Naive thymus-derived CD4-positive, alpha-beta T cell (primary cell): ENCODE measurements at regions not wholly inside any gene's neighbourhood (a gene's known extent, or its start where the extent isn't known, plus 50 kb on each side); places are given as distances from the start of the nearest gene placed in this dataset.
"Not testable (repeated sequence)": the region's sequence is repeated elsewhere in the genome, so short reads cannot be mapped to it uniquely, and the experiment has no call there.

Source experiments
- ATAC-seq: fragments of 150-1000 bp; cut with Tn5 transposase; 2 replicates; pipeline ENCODE4 v1.10.0; 2021; ENCODE audit warnings: mild to moderate bottlenecking, moderate library complexity
- CTCF ChIA-PET: fragments of 350-600 bp; sonication (Branson Sonifier 250); formaldehyde crosslinking; loops from one replicate; lab custom pipeline; 2021; ENCODE audit warnings: antibody characterized with exemption; lab: Charles Lee
- POLR2A ChIA-PET: fragments of 350-600 bp; sonication (Branson Sonifier 250); formaldehyde crosslinking; loops from one replicate; lab custom pipeline; 2021; ENCODE audit warnings: antibody characterized with exemption, inconsistent platforms; lab: Charles Lee
- DNase-seq, 9 donors: peaks; one replicate each; pipeline versions ENCODE4 v3.0.0 to v3.0.0-alpha.2; 2020 to 2022; ENCODE audit warnings: mixed read lengths in 1 of 9
- H3K27ac ChIP-seq: one replicate; pipeline ENCODE4 v1.7.0; 2013; ENCODE audit warnings: mild to moderate bottlenecking, low read depth, low read length, moderate library complexity
- H3K27me3 ChIP-seq, 2 donors: one replicate each; pipeline ENCODE4 v1.7.0; 2013; ENCODE audit warnings: low read length in 2 of 2, mild to moderate bottlenecking in 2 of 2, moderate library complexity in 2 of 2; ENCODE audit not compliant: control insufficient read depth in 2 of 2, insufficient read depth in 2 of 2
- H3K36me3 ChIP-seq, 3 experiments: 1 replicate in 2 of 3; 2 replicates in 1 of 3; pipeline ENCODE4 v1.7.0; 2013; ENCODE audit warnings: low read length in 3 of 3, mild to moderate bottlenecking in 3 of 3, moderate library complexity in 1 of 3; ENCODE audit not compliant: insufficient read depth in 3 of 3, control insufficient read depth in 2 of 3
- H3K4me1 ChIP-seq, 2 donors: one replicate each; pipeline ENCODE4 v1.7.0; 2013; ENCODE audit warnings: low read length in 2 of 2, mild to moderate bottlenecking in 2 of 2, moderate library complexity in 1 of 2; ENCODE audit not compliant: control insufficient read depth in 2 of 2, insufficient read depth in 2 of 2
- H3K4me3 ChIP-seq: 2 replicates; pipeline ENCODE4 v1.7.0; 2013; ENCODE audit warnings: mild to moderate bottlenecking, low read length
- H3K9me3 ChIP-seq, 3 experiments: 1 replicate in 2 of 3; 2 replicates in 1 of 3; pipeline ENCODE4 v1.7.0; 2013; ENCODE audit warnings: low read length in 3 of 3; ENCODE audit not compliant: control insufficient read depth in 2 of 3
- H3K27ac Mint-ChIP-seq, 9 donors: one replicate each; pipeline ENCODE4 v1.8.0; 2020 to 2022; ENCODE audit warnings: mixed read lengths in 9 of 9, mild to moderate bottlenecking in 8 of 9, moderate library complexity in 5 of 9, inconsistent platforms in 2 of 9
- H3K27me3 Mint-ChIP-seq, 5 donors: one replicate each; pipeline ENCODE4 v1.8.0; 2021 to 2022; ENCODE audit warnings: mixed read lengths in 5 of 5, mild to moderate bottlenecking in 1 of 5
- H3K36me3 Mint-ChIP-seq, 5 donors: one replicate each; pipeline ENCODE4 v1.8.0; 2020 to 2022; ENCODE audit warnings: mixed read lengths in 5 of 5, mild to moderate bottlenecking in 3 of 5, inconsistent platforms in 1 of 5
- H3K4me1 Mint-ChIP-seq, 7 donors: one replicate each; pipeline ENCODE4 v1.8.0; 2020 to 2022; ENCODE audit warnings: mixed read lengths in 7 of 7, mild to moderate bottlenecking in 3 of 7, inconsistent platforms in 1 of 7
- H3K4me3 Mint-ChIP-seq, 10 donors: one replicate each; pipeline ENCODE4 v1.8.0; 2020 to 2022; ENCODE audit warnings: mild to moderate bottlenecking in 10 of 10, mixed read lengths in 10 of 10, moderate library complexity in 6 of 10, inconsistent platforms in 2 of 10
- H3K9me3 Mint-ChIP-seq, 11 donors: one replicate each; pipeline ENCODE4 v1.8.0; 2020 to 2022; ENCODE audit warnings: mixed read lengths in 11 of 11, mild to moderate bottlenecking in 4 of 11, inconsistent platforms in 1 of 11, moderate library complexity in 1 of 11
- intact Hi-C, 2 donors: fragments of 100-400 bp; cut with micrococcal nuclease; formaldehyde crosslinking; loops; one replicate each; pipeline ENCODE4 v1.15.1; 2023

- CTCF ChIA-PET, ATAC-seq, H3K4me3 ChIP-seq, H3K4me3 Mint-ChIP-seq, H3K27ac ChIP-seq, DNase-seq, H3K36me3 ChIP-seq, H3K9me3 ChIP-seq, H3K4me1 ChIP-seq, H3K27me3 ChIP-seq, H3K27ac Mint-ChIP-seq, POLR2A ChIA-PET, H3K4me1 Mint-ChIP-seq, intact Hi-C loops, H3K9me3 Mint-ChIP-seq, H3K36me3 Mint-ChIP-seq: not testable (repeated sequence)
- H3K27me3 Mint-ChIP-seq: peaks cover 0 to 12% (median 0%) of the 10 kb centered on the region in 5 donors
Observed at GRCh38 chrX:104360774-104361173, 106.0 kb upstream of the ESX1 start.

GRCh38 chrX:104359124-104359523 is 104.4 kb upstream of the ESX1 start:
- H3K9me3 ChIP-seq: no peaks in the 10 kb centered on the region
- no peak overlapping the region for H3K27ac ChIP-seq
- Mint-ChIP-seq H3K27me3 (peaks cover 0 to 7% (median 0%) of the 10 kb centered on the region in 5 donors), H3K36me3 (no peaks in the 10 kb centered on the region), H3K9me3 (peaks cover 0 to 5% (median 0%) of the 10 kb centered on the region in 11 donors), H3K27ac (no peak overlapping the region), H3K4me1 (no peaks in the 10 kb centered on the region), H3K4me3 (no peak overlapping the region)
- intact Hi-C loops: no loop called here
- H3K4me3 ChIP-seq: no peak overlapping the region
- no peaks in the 10 kb centered on the region for H3K4me1 ChIP-seq
- no peaks in the 10 kb centered on the region for H3K27me3 ChIP-seq
- ChIA-PET CTCF (no interaction called here), POLR2A (no interaction called here)
- no peaks in the 10 kb centered on the region for H3K36me3 ChIP-seq
- no peak for ATAC-seq
- no peak for DNase-seq

GRCh38 chrX:104351173-104351769 is 96.5 kb upstream of the ESX1 start:
- no peaks in the 10 kb centered on the region for H3K36me3 ChIP-seq
- no peaks in the 10 kb centered on the region for H3K4me1 Mint-ChIP-seq
- H3K27me3 ChIP-seq: no peaks in the 10 kb centered on the region
- no peaks in the 10 kb centered on the region for H3K4me1 ChIP-seq
- no peak overlapping the region for H3K4me3 Mint-ChIP-seq
- intact Hi-C loops: no loop called here
- ChIA-PET POLR2A (no interaction called here), CTCF (no interaction called here)
- no peaks in the 10 kb centered on the region for H3K36me3 Mint-ChIP-seq
- peak; percentile 14 for ATAC-seq
- no peak for DNase-seq
- no peak overlapping the region for H3K4me3 ChIP-seq
- no peak overlapping the region for H3K27ac Mint-ChIP-seq
- H3K27ac ChIP-seq: no peak overlapping the region
- peaks cover 0 to 15% (median 5%) of the 10 kb centered on the region in 5 donors for H3K27me3 Mint-ChIP-seq
- no peaks in the 10 kb centered on the region for H3K9me3 Mint-ChIP-seq
- H3K9me3 ChIP-seq: no peaks in the 10 kb centered on the region

GRCh38 chrX:104347860-104348259 is 93.1 kb upstream of the ESX1 start:
- Histone ChIP-seq H3K27me3 (no peaks in the 10 kb centered on the region), H3K27ac (no peak overlapping the region), H3K36me3 (no peaks in the 10 kb centered on the region), H3K4me1 (no peaks in the 10 kb centered on the region), H3K4me3 (no peak overlapping the region), H3K9me3 (no peaks in the 10 kb centered on the region)
- DNase-seq (no peak), ATAC-seq (no peak)
- intact Hi-C loops: no loop called here
- Mint-ChIP-seq H3K4me3 (no peak overlapping the region), H3K27ac (peak overlapping the region in 1 of 9 donors; percentile 35), H3K4me1 (peaks cover 0 to 3% (median 0%) of the 10 kb centered on the region in 7 donors), H3K36me3 (no peaks in the 10 kb centered on the region), H3K27me3 (peaks cover 3 to 15% (median 6%) of the 10 kb centered on the region in 5 donors), H3K9me3 (no peaks in the 10 kb centered on the region)
- ChIA-PET CTCF (no interaction called here), POLR2A (no interaction called here)

- POLR2A ChIA-PET: no interaction called here
- Histone ChIP-seq H3K27me3 (no peaks in the 10 kb centered on the region), H3K27ac (no peak overlapping the region), H3K4me1 (no peaks in the 10 kb centered on the region), H3K36me3 (no peaks in the 10 kb centered on the region), H3K4me3 (no peak overlapping the region), H3K9me3 (no peaks in the 10 kb centered on the region)
- no peaks in the 10 kb centered on the region for H3K9me3 Mint-ChIP-seq
- H3K36me3 Mint-ChIP-seq: no peaks in the 10 kb centered on the region
- H3K4me1 Mint-ChIP-seq: peaks cover 0 to 3% (median 0%) of the 10 kb centered on the region in 7 donors
- H3K27me3 Mint-ChIP-seq: peaks cover 4 to 16% (median 9%) of the 10 kb centered on the region in 5 donors
- ATAC-seq: peak; percentile 63
- no peak overlapping the region for H3K27ac Mint-ChIP-seq
- H3K4me3 Mint-ChIP-seq: no peak overlapping the region
- intact Hi-C loops: loop anchor here in 1 of 2 donors (5.0 kb wide), 1 partner anchor 146 kb away; no protein-coding TSS in a partner anchor
- CTCF ChIA-PET: no interaction called here
- peak in 8 of 9 donors; percentile 6 to 32 (median 18) for DNase-seq
Observed at GRCh38 chrX:104343428-104344129, 88.8 kb upstream of the ESX1 start.

GRCh38 chrX:104342065-104342464 is 87.3 kb upstream of the ESX1 start:
- ChIA-PET CTCF (no interaction called here), POLR2A (no interaction called here)
- Mint-ChIP-seq H3K4me1 (peaks cover 0 to 3% (median 0%) of the 10 kb centered on the region in 7 donors), H3K36me3 (no peaks in the 10 kb centered on the region), H3K9me3 (no peaks in the 10 kb centered on the region), H3K27me3 (peaks cover 4 to 13% (median 9%) of the 10 kb centered on the region in 5 donors), H3K4me3 (no peak overlapping the region), H3K27ac (no peak overlapping the region)
- no peaks in the 10 kb centered on the region for H3K9me3 ChIP-seq
- ATAC-seq (no peak), DNase-seq (no peak)
- no peak overlapping the region for H3K4me3 ChIP-seq
- H3K4me1 ChIP-seq: no peaks in the 10 kb centered on the region
- no peaks in the 10 kb centered on the region for H3K36me3 ChIP-seq
- H3K27ac ChIP-seq: no peak overlapping the region
- no peaks in the 10 kb centered on the region for H3K27me3 ChIP-seq
- intact Hi-C loops: loop anchor here in 1 of 2 donors (5.0 kb wide), 1 partner anchor 145 kb away; no protein-coding TSS in a partner anchor

- no peak for ATAC-seq
Observed at GRCh38 chrX:104335756-104336155, 81.0 kb upstream of the ESX1 start.

More at GRCh38 chrX:104335756-104336155, 81.0 kb upstream of the ESX1 start:
- H3K27ac Mint-ChIP-seq: no peak overlapping the region
- no peak overlapping the region for H3K4me3 Mint-ChIP-seq
- Histone ChIP-seq H3K4me1 (no peaks in the 10 kb centered on the region), H3K4me3 (no peak overlapping the region), H3K9me3 (no peaks in the 10 kb centered on the region), H3K27me3 (no peaks in the 10 kb centered on the region), H3K27ac (no peak overlapping the region), H3K36me3 (no peaks in the 10 kb centered on the region)
- no peaks in the 10 kb centered on the region for H3K4me1 Mint-ChIP-seq
- peaks cover 0 to 4% (median 0%) of the 10 kb centered on the region in 5 donors for H3K27me3 Mint-ChIP-seq
- CTCF ChIA-PET: no interaction called here
- POLR2A ChIA-PET: no interaction called here
- H3K9me3 Mint-ChIP-seq: no peaks in the 10 kb centered on the region
- no peaks in the 10 kb centered on the region for H3K36me3 Mint-ChIP-seq
- intact Hi-C loops: no loop called here
- DNase-seq: no peak
